ENCODE measurements at regions not wholly inside any gene's neighbourhood (a gene's known extent, or its start where the extent isn't known, plus 50 kb on each side); places are given as distances from the start of the nearest gene placed in this dataset.

DNA sequence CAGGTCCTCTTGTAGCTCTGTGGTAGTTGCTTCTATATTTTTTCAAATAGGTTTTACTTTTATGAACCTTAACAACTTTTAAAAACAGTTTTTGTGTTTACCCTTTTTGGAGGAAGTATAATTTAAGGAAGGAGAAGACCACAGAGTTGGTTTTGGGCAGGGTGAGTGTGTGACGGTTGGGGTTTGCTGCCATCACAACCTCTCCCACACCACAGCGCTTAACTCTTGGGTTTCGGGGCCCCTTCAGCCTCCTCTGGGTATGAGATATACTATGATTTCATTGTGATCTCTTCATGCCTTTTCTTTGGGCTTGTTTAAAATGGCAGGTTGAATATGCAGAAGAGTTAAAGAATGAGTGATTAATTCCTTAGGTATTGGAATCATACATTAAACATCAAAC is 228.7 kb upstream of the CRY1 start:
- no peak for DNase-seq

DNA sequence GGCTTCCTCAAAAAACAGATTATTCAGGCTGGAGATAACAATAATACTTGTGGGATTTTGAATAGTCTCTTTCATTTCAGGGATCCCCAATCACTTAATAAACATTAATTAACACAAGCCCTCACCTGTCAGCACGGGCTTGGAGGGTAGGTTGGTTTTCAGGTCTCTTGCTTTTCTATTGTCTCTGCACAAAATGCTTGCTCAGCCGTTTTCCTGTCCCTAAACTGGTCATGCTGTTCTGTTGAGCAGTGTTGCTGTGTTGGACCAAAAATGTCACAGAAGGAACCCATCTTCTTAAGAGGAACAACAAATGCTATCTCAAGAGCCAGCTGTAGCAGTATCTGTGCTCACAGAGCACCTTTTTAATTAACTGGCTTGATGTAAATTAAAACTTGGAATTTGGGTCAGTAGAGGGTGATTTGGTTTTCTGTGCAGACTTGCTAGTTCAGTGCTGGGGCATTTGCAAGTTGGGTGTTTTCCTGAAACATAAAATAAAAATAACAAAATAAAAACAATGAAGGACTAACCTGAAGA is 231.8 kb upstream of the CRY1 start:
- no peak for DNase-seq

DNA sequence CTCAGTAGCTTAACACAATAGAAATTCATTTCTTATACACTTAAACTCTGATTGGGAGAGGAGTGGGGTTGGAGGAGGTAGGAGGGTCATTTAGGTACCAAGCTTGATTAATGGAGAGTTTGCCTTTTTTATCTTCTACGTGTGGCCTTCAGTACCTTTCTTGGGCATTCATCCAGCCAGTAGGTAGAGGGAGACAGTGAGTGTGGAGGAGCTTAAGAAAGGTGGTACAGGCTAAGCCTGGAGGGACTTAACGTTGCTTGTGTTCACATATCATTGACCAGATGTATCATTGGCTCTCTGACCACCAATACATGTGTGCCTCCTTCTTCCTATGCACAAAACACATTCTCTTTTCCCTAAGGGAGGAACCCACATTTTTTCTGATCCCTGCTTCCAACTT is 232.9 kb upstream of the CRY1 start:
- DNase-seq, result no peak

DNA sequence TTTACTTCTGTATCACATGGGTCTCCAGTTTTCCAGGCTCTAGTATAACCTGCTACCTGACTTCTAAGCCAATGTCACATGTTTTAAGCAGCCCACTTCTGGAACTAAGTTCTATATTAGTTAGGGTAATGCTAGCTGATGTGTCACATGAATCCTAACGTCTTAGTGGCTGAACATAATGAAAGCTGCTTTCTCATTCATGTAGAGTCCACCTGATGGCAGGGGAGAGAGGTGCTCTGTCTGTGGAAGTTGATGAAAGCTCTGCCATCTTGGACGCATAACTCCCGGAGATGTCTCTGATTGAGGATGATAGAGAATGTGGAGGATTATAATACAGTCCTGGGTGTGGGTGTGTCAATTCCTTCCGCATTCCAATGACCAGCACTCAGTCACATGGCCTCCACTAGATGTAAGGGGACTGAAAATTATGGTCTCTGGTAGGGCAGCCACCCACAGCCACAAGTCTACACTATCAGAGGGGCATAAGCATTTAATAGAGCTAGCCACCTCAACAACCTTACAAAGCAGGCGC is 234.4 kb upstream of the CRY1 start:
- DNase-seq, result no peak

DNA sequence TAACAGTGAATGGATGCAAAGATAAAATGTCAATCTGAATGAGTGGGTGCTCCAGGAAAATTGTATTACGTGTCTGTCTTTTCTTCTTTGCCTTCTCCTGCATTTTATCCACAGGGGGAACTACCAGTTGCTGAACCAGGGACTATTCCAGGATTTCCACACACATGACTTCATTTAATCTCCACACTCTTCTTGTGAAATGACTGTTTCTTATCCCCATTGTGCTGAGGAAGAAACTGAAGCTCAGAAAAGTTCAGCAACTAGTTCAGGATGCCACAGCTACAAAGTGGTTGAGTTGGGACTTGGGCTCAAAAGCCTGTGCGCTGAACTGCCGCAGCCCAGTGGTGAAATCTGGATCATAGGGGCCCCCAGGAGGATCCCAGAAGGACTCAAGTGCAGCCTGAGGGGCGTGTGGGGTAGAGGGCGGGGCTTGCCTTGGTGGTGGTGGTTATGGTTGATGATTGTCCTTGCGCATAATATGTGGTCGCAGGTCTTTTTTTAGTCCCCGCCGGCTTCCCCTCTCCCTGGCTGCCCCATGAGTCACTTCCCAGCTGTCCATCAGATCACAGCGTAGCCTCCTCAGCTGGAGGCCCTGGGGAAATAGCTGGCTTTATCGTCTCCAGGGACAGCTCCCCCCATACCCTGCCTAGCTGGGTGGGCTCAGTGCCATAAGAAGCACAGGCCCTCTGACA is 235.2 kb upstream of the CRY1 start:
- DNase-seq, result no peak

DNA sequence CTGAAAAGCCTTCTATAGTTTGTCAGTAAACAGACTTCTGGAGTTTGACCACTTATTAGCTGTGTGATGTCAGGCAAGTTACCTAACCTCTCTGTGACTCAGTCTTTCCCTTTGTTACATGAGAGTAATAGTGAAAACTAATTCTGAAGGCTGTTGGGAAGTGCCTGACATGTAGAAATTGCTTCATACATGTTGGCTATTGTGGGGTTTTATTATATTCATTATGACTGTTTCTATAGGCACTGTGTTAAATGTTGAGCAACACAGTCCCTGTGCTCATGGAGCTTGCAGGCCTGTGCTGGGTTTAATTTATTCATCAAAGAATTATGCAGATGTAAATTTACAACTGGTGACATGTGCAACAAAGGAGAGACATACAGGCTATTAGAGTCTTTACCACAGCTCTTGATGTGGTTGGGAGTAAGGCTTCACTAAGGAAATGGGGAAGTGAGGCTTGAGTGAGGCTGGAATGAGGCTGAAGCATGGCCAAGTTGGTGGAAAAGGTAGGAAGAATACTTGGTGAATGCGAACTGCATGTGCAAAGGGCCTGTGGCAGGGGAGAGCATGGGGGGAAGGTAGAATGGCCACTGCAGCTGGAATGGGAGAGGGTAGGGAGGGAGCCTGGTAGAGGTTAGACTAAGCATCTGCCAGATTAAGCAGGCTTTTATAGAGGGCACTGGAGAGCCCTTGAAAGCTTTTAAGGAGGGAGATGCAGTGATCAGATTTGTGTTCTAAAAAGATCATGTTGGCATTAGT is 236.4 kb upstream of the CRY1 start:
- DNase-seq, result no peak

DNA sequence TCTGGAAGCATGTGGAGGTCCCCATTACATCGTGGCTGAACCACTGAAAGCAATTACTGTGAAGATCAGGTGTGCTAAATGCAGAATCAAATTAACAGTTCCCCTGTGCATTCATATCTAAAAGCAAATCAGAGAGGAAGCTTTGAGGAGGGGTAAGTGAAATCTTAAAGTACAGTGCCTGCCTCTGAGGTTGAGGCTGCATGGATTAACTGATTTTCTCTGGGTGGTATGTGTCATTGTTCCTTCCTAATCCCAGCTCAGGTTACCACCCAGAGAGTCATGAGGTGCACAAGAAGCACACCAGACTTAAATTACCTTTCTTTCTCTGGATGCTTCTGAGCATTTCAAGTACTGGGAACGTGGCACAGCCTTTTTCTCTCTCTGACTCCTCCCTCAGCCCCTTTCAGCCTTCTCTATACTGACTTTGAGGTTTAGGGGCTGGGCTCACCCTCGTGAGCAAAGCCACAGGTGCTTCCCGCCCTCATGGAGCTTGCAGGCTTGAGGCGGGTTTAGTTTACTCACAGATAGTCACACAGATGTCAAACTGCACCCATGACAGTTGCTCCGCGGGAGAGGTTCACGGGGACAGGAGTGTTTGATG is 237.6 kb upstream of the CRY1 start:
- DNase-seq, result no peak

DNA sequence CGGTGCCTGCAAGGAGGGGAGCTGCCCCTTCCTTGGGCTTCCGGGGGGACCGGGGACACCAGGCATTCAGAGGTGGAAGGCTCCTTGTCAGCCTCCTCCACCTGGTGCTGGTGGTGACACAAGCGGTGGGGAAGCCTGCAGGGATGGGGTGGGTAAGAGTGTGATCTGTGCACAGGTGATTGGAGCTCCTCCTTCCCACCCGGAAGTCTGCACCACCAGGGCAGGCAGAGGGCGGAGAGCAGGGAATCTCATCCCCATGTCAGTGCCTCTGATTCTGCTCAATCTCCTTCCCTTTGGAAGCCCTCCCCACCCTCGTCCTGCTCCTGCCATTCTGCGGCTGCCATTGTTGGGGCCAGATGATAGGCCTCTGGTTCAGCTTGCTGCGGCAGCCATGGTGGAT is 238.1 kb upstream of the CRY1 start:
- no peak for DNase-seq

DNA sequence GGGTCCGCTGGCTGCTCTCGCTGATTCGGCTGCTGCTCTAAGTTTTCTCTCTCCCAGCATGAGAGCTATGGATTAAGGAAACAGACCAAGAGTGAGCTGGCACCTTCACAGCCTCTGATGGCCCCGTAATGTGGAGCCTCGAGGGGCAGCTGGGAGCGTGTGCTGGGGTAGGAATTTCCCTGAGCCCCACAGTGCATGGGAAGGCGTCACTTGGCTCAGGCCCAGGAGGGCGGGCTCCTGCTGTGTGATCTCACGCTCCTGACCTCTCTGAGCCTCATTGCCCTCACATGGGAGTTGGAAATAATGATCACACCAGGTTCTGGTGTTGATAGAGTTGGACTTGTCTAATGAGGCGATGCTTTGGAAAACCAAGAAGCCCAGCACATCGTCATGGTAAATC is 238.6 kb upstream of the CRY1 start:
- DNase-seq, result no peak

DNA sequence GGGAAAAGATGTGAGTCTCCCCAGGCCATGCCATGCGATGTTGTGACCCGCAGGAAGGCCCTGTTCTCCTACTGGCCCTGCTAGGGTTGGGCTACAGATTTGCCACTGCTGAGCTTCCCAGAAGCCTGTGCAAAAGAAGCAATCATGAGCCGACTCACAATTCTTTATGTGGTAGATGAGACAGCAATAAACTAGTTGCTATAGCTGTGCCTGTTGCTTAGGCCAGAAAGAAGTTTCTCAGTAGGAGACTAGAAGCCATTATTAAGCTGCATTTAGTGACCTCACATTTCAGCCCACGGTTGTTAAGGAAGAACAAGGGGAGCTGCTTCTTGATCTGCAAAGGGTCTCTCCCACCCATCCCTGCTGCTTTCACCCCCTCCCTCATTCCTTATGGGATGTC is 239.4 kb upstream of the CRY1 start:
- no peak for DNase-seq

DNA sequence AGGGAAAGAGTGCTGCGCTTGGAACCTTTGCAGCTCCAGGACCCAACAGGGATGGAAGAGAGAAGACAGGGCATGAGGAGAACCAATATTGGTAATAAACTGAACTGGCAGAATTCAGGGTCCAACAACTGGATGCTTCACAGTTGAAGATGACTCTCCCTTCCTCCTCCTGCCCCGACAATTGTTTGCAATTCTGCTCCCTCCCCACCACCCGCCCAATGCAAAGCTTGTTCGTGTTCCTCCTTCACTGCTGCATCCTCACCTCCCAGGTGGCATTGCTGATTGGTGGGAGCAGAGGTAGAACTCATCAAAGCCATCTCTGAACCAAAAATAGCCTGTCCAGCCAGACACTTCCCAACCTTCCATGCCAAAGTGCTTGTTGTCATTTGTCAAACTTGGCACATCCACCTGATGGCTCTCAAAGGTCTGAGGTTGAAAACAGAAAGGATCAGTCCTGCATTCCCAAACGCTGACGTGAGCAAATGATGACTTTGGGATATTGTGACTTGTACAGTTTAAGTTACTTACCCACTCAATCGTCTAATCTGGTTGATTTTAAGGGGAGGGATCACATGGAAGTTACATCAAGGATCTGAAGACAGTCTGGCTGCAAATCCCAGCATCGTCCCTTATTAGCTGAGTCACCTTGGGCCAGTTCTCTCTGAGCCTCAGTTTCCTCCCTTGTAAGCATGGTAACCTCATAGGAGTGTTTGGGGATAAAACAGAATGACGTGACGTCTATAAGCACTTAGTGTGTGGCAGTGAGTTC is 242.6 kb upstream of the CRY1 start:
- no peak for DNase-seq

DNA sequence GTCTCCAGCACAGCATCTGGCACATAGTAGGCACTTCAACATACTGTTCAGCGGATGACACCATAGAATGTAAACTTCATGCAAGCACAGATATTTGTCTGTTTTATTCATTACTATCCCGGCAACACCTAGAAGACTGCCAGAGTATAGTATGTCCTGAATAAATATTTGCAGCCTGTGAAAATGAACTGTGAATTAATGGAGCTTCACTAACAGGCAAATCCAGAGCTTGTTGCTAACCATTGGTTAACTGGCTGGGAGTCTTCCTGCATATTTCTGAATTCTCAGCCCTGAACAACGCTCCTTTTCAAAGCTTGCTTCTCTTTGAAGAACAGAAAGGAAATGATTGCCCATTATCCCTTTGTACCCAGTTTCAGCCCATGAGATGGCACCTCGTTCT is 243.3 kb upstream of the CRY1 start:
- no peak for DNase-seq

DNA sequence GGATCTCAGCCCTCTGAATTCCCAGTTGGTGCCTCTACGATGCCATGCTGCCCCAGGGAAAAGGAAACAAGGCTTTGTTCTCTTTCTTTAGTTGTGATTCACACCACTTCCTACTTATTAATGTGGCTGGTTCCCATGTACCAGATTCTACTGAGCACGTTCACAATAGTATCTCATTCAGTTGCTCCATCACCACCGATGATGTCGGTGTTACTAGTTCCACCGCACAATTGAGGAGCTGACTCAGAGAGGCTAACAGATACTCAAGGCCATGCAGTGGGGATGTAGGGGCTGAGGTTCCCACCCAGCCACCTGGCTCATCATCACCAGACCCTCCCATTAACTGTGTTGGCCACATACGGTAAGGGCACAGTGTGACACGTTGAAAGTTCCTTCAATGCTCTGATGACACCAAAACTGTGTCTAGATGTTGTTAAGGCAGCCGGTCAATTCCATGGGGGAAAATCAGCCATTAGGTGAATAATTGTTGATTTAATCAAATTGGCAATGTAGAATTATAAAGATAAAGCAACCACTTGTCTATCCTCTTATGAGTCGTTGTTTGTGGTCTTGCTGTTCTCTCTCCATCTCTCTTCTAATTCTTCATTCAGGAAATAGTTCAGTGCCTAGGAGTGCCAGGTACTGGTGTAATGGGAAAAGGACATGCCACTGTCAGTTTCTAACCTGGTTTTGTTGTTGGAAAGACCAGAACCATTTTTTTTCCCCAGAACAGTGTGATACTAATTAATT is 244.2 kb upstream of the CRY1 start:
- no peak for DNase-seq

DNA sequence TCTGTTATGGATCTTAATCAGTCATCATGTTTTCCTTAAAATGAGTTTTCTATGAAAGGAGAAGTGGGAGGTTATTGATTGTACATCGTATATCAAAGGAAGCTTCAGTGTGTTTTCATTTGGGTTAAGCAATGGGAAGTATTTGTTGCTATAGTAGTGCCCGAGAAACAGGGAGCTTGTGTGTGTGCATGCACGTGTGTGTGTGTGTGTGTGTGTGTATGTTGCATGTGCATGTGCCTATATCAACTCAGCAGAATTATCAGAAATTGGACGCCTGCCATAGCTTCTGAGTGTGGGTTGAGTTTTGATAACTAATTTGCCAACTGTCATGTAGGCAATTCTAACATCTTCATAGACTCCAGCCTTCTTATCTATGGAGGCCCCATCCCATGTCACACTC is 246.1 kb upstream of the CRY1 start:
- DNase-seq, result no peak

DNA sequence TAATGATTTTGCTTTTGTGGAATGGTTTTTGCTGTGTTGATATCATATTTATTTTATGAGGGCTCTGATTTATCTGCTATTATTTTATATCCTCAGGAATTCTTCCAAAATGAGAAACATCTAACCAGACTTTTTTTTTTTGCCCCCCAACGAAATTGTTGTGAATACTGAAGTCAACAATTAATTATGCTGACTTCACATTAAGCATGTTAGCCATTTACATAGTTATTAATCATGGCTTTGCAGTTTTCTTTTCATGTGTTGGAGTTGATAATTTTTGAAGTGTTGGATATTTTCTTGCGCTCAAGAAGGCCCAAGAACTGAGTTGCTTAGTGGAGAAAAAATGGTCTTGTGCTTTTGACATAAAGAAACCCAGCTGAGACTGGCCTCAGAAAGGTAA is 246.6 kb upstream of the CRY1 start:
- no peak for DNase-seq

DNA sequence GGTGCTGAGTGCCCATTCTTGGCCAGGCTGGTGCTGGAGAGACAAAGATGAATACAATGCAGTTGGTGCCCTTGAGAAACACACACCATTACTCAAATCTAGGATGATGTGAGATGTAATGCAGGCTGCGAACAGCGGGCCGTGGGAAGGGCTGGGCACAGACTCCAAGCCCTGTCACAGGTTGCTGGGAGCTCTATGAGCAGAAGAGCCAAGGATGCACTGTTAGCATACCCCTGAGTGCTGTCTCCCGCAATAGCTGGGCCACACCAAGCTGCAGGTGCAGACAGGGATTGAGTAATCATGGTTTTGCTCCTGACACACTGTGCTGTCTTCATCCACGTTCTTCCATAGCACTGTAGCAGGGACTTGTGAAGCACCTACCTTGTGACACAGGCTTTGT is 247.5 kb upstream of the CRY1 start:
- no peak for DNase-seq

DNA sequence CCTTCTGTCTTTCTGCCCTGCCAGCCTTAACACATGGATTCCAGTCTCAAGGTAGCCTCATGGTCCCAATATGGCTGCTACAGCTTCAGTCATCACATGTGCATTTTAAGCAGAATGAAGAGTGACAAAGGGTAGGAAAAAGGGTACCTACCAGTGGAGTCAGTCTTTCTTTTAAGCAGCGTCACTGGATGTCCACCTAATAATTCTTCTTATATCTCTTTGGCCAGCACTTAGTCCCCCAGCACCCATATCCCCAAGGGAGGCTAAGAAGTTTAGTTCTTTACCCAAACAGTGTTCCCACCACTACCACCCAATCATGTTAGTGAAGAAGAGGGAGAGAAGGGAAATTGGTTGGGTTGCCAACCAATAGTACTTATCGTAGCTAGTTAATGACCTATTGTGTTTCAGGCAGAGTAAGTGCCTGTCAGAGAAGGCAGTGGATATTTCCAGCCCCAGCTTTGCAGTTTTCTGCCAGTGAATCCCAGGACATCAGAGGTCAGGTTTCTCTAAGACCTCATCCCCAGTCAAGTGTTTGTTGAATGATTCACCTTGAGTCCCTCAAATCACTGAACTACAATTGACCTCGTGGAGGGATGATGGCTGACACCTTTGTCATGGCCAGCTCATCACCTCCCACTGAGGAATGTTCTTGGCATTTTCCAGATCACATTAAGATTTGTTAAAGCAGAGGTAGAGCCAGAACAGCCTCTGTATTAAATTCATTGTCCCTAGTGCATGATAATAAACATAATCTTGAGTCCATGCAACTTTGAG is 250.9 kb upstream of the CRY1 start:
- DNase-seq, result no peak

DNA sequence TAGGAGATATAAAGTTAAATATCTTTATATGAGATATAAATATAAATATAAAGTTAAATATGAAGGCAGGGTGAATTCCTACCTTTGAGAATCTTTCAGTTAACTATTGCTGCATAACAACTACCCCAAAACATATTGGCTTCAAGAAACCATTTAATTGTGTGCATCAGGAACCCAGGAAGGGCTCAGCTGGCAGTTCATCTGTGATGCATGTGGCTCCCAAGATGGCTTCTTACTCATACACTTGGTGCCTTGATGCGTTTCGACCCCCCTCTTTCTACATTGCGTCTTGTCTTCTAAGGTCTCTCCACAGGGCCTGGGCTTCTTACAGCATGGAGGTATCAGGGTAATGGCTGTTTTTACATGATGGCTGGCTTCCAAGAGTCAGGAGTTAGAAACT is 253.9 kb upstream of the CRY1 start:
- DNase-seq, result no peak

DNA sequence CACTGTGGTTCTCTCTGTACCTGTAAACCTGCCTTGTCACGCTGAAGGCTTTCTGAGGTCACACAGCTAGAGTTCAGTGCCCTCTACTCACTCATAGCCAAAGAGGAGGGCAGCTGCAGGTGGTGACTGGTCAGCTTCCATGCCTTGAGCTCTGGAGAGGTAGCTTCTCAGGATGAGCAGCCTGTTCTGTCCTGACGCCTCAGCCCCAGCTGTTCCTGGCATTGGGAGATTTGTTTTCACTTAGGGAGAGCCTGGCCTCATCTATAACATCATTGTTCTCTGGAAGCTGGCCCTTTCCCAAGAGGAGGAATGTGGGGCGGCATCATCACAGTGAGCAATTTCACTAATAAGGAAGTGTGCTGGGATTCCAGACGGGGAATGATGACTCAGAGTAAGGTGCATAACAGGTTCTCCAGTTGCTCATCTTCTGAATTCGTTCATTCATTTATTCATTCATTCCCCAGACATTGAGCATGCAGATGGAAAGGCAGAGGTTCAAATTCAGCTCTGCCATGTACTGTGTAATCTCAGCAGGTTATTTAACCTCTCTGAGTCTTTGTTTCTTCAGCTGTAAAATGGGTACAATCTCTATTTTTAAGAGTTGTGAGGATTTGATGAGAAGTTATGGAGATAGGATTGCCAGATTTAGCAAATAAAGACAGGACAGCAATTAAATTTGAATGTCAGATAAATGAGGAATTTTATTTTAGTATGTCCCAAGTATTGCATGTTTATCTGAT is 255.8 kb upstream of the CRY1 start:
- DNase-seq, result no peak

DNA sequence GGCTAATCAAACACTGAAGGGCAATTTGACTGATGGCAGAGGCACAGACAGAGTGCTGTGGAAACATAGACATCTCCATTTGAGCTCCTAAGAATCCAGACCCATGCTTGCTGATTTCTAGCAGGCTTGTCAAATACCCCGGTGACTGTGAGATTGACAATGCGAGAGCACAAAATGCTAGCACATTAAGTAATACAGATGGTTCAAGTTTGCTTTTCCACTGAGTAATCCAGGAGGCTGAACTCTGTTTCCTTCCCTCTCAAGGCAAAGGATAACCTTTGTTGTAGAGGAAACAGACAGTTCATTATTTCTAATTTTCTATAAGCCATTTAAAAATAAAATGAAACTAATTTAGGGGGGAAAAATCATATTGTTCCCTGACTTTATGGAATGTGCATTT is 256.5 kb upstream of the CRY1 start:
- DNase-seq, result no peak

DNA sequence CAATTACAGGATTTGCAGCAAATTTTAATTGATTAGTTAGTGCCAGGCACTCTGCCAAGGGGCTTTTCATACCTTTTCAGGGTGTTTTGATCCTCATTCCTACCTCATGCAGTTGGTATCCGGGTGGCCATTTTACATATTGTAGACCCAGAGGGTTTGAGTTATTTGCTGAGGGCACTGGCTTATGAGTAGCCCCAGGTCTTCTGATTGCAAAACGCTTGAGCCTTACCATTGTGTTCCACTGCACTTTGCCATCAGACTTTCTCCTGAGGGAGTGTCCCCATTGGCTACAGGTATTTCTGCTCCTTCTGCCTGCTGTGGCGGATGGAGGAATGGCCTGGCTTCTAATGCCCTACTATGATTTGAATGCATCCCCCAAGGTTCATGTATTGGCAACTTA is 257.8 kb upstream of the CRY1 start:
- DNase-seq, result no peak
